ENCODE measurements at regions not wholly inside any gene's neighbourhood (a gene's known extent, or its start where the extent isn't known, plus 50 kb on each side); places are given as distances from the start of the nearest gene placed in this dataset.

- H3K27ac Mint-ChIP-seq = no peak overlapping the region
- H3K9me2 ChIP-seq (ENCODE audit: insufficient read depth) = no peaks in the 10 kb centered on the region; the same call in 1 of the 2 replicates
- H3K36me3 ChIP-seq (ENCODE audit: insufficient read depth) = no peaks in the 10 kb centered on the region
- no peaks in the 10 kb centered on the region for H4K20me1 ChIP-seq (replicated peaks; ENCODE audit: insufficient read depth)
- no peaks in the 10 kb centered on the region for H3K79me2 ChIP-seq (replicated peaks; ENCODE audit: insufficient read depth)
- H3K4me3 Mint-ChIP-seq = no peak overlapping the region
- DNase-seq (ENCODE audit: low spot score) (no peak), ATAC-seq (no peak)
- H3K4me1 ChIP-seq (ENCODE audit: insufficient read depth) = peaks cover 5% of the 10 kb centered on the region; the same call in 1 of the 2 replicates
- H3F3A ChIP-seq (replicated peaks; ENCODE audit: low read depth) = no peaks in the 10 kb centered on the region
- peaks cover 1% of the 10 kb centered on the region for H3K27me3 Mint-ChIP-seq (ENCODE audit: insufficient read depth, low read depth, poor library complexity)
- H3K4me1 Mint-ChIP-seq = peaks cover 7% of the 10 kb centered on the region
- H3K4me2 ChIP-seq = no peak overlapping the region
- no peaks in the 10 kb centered on the region for H3K36me3 Mint-ChIP-seq (ENCODE audit: low read depth)
- no peak overlapping the region for H3K4me3 ChIP-seq
- no peak overlapping the region for H2AFZ ChIP-seq
- no peak overlapping the region for H3K27ac ChIP-seq (ENCODE audit: low read depth)
- no peaks in the 10 kb centered on the region for H3K27me3 ChIP-seq (ENCODE audit: insufficient read depth)
- TF ChIP-seq ETS1 (IDR thresholded peaks at IDR 0.05) (no peak), POLR2AphosphoS5 (IDR thresholded peaks at IDR 0.05; ENCODE audit: low read depth) (no peak), EZH2phosphoT487 (IDR thresholded peaks at IDR 0.05; ENCODE audit: unreplicated experiment) (no peak)
- no peaks in the 10 kb centered on the region for H3K9me3 Mint-ChIP-seq
Measured at GRCh38 chr12:3354586-3354985, 136.4 kb upstream of the PRMT8 start.

DNA sequence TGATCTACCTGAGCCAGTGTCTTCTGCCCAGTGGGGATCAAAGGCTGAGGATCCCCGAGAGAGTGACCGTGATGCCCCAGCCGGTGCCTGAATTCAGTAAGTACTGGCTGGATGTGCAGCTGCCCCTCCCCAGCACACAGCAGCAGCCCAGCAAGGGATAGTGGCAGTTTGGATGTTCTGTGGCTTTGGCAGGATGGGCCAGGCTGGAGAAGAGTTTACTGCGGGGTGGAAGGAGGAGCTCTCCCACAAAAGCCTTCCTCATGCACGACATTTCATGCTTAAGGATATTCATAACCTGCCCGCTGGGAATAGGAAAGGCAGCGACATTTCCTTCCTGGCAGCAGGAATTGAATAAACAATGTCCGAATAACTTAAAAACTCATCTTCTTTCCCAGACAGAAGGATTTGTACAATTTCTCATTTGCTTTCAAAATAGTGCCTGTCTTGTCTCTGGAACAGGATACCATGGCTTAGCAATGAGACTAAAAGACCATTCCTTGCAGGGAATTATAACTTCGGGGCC lies 135.6 kb upstream of the PRMT8 start:
- TF ChIP-seq CTCF (conservative IDR thresholded peaks at IDR 0.05; ENCODE audit: low read depth in 2 of 2) (no peak), STAT1 (IDR thresholded peaks at IDR 0.05; ENCODE audit: unreplicated experiment) (no peak), POLR2AphosphoS5 (IDR thresholded peaks at IDR 0.05; ENCODE audit: low read depth) (no peak), CREB1 (CRISPR knock-in tag; IDR thresholded peaks at IDR 0.05; ENCODE audit: low read depth) (no peak), JUNB (IDR thresholded peaks at IDR 0.05; ENCODE audit: unreplicated experiment) (no peak), ZNF331 (CRISPR knock-in tag; IDR thresholded peaks at IDR 0.05; ENCODE audit: low read depth) (no peak)
- Histone ChIP-seq H3K79me2 (replicated peaks; ENCODE audit: insufficient read depth) (no peaks in the 10 kb centered on the region), H3K4me1 (ENCODE audit: insufficient read depth) (peaks cover 5% of the 10 kb centered on the region; the same call in 1 of the 2 replicates), H3K36me3 (ENCODE audit: insufficient read depth) (no peaks in the 10 kb centered on the region), H3K9me2 (ENCODE audit: insufficient read depth) (no peaks in the 10 kb centered on the region), H3K4me3 (no peak overlapping the region), H3F3A (replicated peaks; ENCODE audit: low read depth) (no peaks in the 10 kb centered on the region), H3K27ac (ENCODE audit: low read depth) (no peak overlapping the region), H2AFZ (no peak overlapping the region), H4K20me1 (replicated peaks; ENCODE audit: insufficient read depth) (no peaks in the 10 kb centered on the region), H3K4me2 (no peak overlapping the region), H3K27me3 (ENCODE audit: insufficient read depth) (no peaks in the 10 kb centered on the region)
- Mint-ChIP-seq H3K4me3 (no peak overlapping the region), H3K9me3 (no peaks in the 10 kb centered on the region), H3K27ac (no peak overlapping the region), H3K36me3 (ENCODE audit: low read depth) (no peaks in the 10 kb centered on the region), H3K4me1 (peaks cover 7% of the 10 kb centered on the region), H3K27me3 (ENCODE audit: insufficient read depth, low read depth, poor library complexity) (peaks cover 2% of the 10 kb centered on the region)
- no peak for ATAC-seq
- DNase-seq (ENCODE audit: low spot score) = no peak

Data from GM23338 (cell line).